ENCODE measurements at regions not wholly inside any gene's neighbourhood (a gene's known extent, or its start where the extent isn't known, plus 50 kb on each side); places are given as distances from the start of the nearest gene placed in this dataset.
A peak's percentile ranks its signal among the peaks of the same experiment; 100 is the strongest.

GRCh38 chr16:86747761-86748160 is 169.4 kb downstream of the FOXL1 start:
- no peak for DNase-seq (ENCODE audit: low spot score)

- DNase-seq (ENCODE audit: low spot score) = no peak
Observed at GRCh38 chr16:86748652-86749051, 170.3 kb downstream of the FOXL1 start.

- no peak for DNase-seq (ENCODE audit: low spot score)
Observed at GRCh38 chr16:86751076-86752030, 173.0 kb downstream of the FOXL1 start.

- DNase-seq (ENCODE audit: low spot score) = no peak
Observed at GRCh38 chr16:86752582-86753175, 174.3 kb downstream of the FOXL1 start.

- DNase-seq (ENCODE audit: low spot score) = no peak
Observed at GRCh38 chr16:86753399-86753798, 175.1 kb downstream of the FOXL1 start.

- DNase-seq (ENCODE audit: low spot score) = no peak
Observed at GRCh38 chr16:86755571-86756006, 177.2 kb downstream of the FOXL1 start.

GRCh38 chr16:86756882-86757703 is 178.7 kb downstream of the FOXL1 start:
- no peak for DNase-seq (ENCODE audit: low spot score)

GRCh38 chr16:86757704-86758040 is 179.3 kb downstream of the FOXL1 start:
- DNase-seq (ENCODE audit: low spot score) = no peak

- no peak for DNase-seq (ENCODE audit: low spot score)
Observed at GRCh38 chr16:86758932-86759331, 180.6 kb downstream of the FOXL1 start.

- peak; percentile 27 for DNase-seq (ENCODE audit: low spot score)
Observed at GRCh38 chr16:86761111-86762031, 183.0 kb downstream of the FOXL1 start.

GRCh38 chr16:86762095-86762494 is 183.7 kb downstream of the FOXL1 start:
- no peak for DNase-seq (ENCODE audit: low spot score)

GRCh38 chr16:86763819-86764218 is 185.5 kb downstream of the FOXL1 start:
- DNase-seq (ENCODE audit: low spot score) = no peak

- DNase-seq (ENCODE audit: low spot score) = no peak
Observed at GRCh38 chr16:86764551-86764950, 186.2 kb downstream of the FOXL1 start.

GRCh38 chr16:86765389-86766026 is 187.2 kb downstream of the FOXL1 start:
- DNase-seq (ENCODE audit: low spot score) = no peak

- no peak for DNase-seq (ENCODE audit: low spot score)
Observed at GRCh38 chr16:86766700-86767099, 188.4 kb downstream of the FOXL1 start.

GRCh38 chr16:86768228-86768791 is 190.0 kb downstream of the FOXL1 start:
- DNase-seq (ENCODE audit: low spot score) = no peak

- no peak for DNase-seq (ENCODE audit: low spot score)
Observed at GRCh38 chr16:86768999-86769398, 190.7 kb downstream of the FOXL1 start.

GRCh38 chr16:86771506-86772460 is 193.4 kb downstream of the FOXL1 start:
- no peak for DNase-seq (ENCODE audit: low spot score)

- DNase-seq (ENCODE audit: low spot score) = no peak
Observed at GRCh38 chr16:86772671-86773353, 194.5 kb downstream of the FOXL1 start.

All from CD4-positive, alpha-beta T cell treated with Interleukin-2 at 100 ng/mL for 4 hours (primary cell).